Gastrocnemius medialis (tissue), 4 donors: ENCODE measurements at regions not wholly inside any gene's neighbourhood (a gene's known extent, or its start where the extent isn't known, plus 50 kb on each side); places are given as distances from the start of the nearest gene placed in this dataset.

Source experiments
- CTCF ChIP-seq, 5 experiments: fragments of 450-650 bp in 3 of 5; fragments of 200-600 bp in 2 of 5; sonication (generic) in 2 of 5; IDR thresholded peaks in 4 of 5; conservative IDR thresholded peaks in 1 of 5; 1 replicate in 4 of 5; 2 replicates in 1 of 5; pipeline ENCODE4 v1.5.1; 2016 to 2019; ENCODE audit warnings: antibody characterized with exemption in 5 of 5, mild to moderate bottlenecking in 3 of 5, moderate library complexity in 3 of 5
- POLR2A ChIP-seq, 2 donors: fragments of 450-650 bp; IDR thresholded peaks; one replicate each; pipeline ENCODE4 v1.6.1; 2017; ENCODE audit warnings: antibody characterized with exemption in 2 of 2, mild to moderate bottlenecking in 2 of 2, moderate library complexity in 2 of 2

GRCh38 chr11:30810116-30810515, 224.0 kb upstream of the MPPED2 start:
- TF ChIP-seq CTCF (IDR thresholded peaks at IDR 0.05 in 4 of 5, conservative IDR thresholded peaks at IDR 0.05 in 1 of 5) (no peak), POLR2A (IDR thresholded peaks at IDR 0.05) (no peak)
